ENCODE measurements at regions not wholly inside any gene's neighbourhood (a gene's known extent, or its start where the extent isn't known, plus 50 kb on each side); places are given as distances from the start of the nearest gene placed in this dataset.

DNA sequence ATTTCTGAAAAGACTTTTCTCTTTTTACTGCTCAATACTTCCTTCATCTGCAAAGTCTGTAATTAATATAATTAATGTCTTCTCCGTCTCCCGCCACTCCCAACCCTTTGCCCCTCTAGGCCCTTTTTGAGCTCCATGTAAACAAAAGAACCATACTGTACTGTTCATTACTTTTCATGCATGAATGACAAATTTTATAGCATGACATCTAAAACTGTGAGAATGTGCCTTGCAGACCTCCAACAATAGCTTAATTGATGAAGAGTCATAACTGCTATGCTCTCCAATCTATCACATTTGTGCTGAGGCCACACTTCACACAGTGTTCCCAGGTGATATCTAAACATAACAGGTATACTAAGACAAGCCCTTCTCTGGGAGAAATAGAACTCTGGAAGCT is 1122.7 kb upstream of the ATXN7L3B start:
- peaks cover 3 to 12% of the 10 kb centered on the region in 2 donors for H3K9me3 ChIP-seq (replicated peaks in 1 of 2; ENCODE audit: control insufficient read depth in 1 of 2, insufficient read depth in 1 of 2, low read length in 2 of 2)
- intact Hi-C loops (cut with micrococcal nuclease), result no loop called here
- WGBS (ENCODE audit: insufficient coverage), result no CpG with 5 or more reads among the region's 2 CpGs

DNA sequence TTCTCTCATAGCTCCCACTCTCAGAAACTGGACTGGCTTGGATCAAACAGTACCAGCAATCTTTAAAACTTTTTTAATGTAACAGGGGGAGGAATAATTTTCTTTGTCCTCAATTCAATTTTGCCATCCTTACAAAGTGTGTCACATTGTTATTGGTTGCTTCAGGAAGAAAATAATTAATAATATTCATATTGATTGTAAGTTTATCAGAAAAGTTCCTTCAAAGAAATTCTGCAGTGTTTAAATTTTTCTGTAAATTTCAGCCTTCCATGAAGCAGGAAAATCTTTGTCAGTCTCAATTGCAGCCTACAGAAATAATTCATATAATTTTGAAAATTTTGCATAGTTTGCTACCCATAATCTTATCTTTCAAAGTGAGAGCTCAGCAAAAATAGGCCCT is 1119.1 kb upstream of the ATXN7L3B start:
- Mint-ChIP-seq H3K4me3 (no peak overlapping the region), H3K36me3 (no peaks in the 10 kb centered on the region), H3K9me3 (peaks cover 0 to 6% (median 3%) of the 10 kb centered on the region in 7 donors), H3K27me3 (ENCODE audit: low read depth in 3 of 3) (peaks cover 0 to 2% (median 0%) of the 10 kb centered on the region in 3 donors), H3K27ac (no peak overlapping the region), H3K4me1 (no peaks in the 10 kb centered on the region)
- Histone ChIP-seq H3K27me3 (ENCODE audit: control insufficient read depth in 2 of 2, insufficient read depth in 2 of 2, low read length in 2 of 2) (no peaks in the 10 kb centered on the region), H3K79me2 (ENCODE audit: insufficient read depth, low read length) (no peaks in the 10 kb centered on the region), H3K4me1 (ENCODE audit: control insufficient read depth in 1 of 2, insufficient read depth in 2 of 2, low read length in 2 of 2) (no peaks in the 10 kb centered on the region), H4K20me1 (ENCODE audit: insufficient read depth, low read length) (no peaks in the 10 kb centered on the region), H3K4me3 (replicated peaks in 1 of 3; ENCODE audit: low read depth in 2 of 3, low read length in 3 of 3) (no peak overlapping the region), H2AFZ (ENCODE audit: insufficient read depth, low read depth, low read length, poor library complexity, severe bottlenecking) (no peak overlapping the region), H3K36me3 (replicated peaks in 1 of 2; ENCODE audit: control insufficient read depth in 1 of 2, insufficient read depth in 2 of 2, low read length in 2 of 2) (no peaks in the 10 kb centered on the region), H3K27ac (ENCODE audit: low read depth in 1 of 2, low read length in 2 of 2) (no peak overlapping the region), H3K4me2 (replicated peaks; ENCODE audit: extremely low read depth, low read length, poor library complexity, severe bottlenecking) (no peak overlapping the region), H3K9ac (ENCODE audit: insufficient read depth, low read length, poor library complexity, severe bottlenecking) (no peak overlapping the region), H3K9me3 (replicated peaks in 1 of 2; ENCODE audit: control insufficient read depth in 1 of 2, insufficient read depth in 1 of 2, low read length in 2 of 2) (peaks cover 3 to 5% of the 10 kb centered on the region in 2 donors)
- intact Hi-C loops (cut with micrococcal nuclease), result no loop called here
- TF ChIP-seq CTCF (IDR thresholded peaks at IDR 0.05), result no peak
- DNase-seq, result no peak

More for the DNA sequence above, 1122.7 kb upstream of the ATXN7L3B start:
- no peaks in the 10 kb centered on the region for H3K36me3 Mint-ChIP-seq
- no peak for DNase-seq
- no peak overlapping the region for H3K27ac ChIP-seq (ENCODE audit: low read depth in 1 of 2, low read length in 2 of 2)
- peaks cover 0 to 2% (median 0%) of the 10 kb centered on the region in 3 donors for H3K27me3 Mint-ChIP-seq (ENCODE audit: low read depth in 3 of 3)
- H3K4me3 ChIP-seq (replicated peaks in 1 of 3; ENCODE audit: low read depth in 2 of 3, low read length in 3 of 3), result no peak overlapping the region
- no peak overlapping the region for H3K9ac ChIP-seq (ENCODE audit: insufficient read depth, low read length, poor library complexity, severe bottlenecking)
- H3K4me3 Mint-ChIP-seq, result no peak overlapping the region
- H3K27ac Mint-ChIP-seq, result no peak overlapping the region
- no peak overlapping the region for H2AFZ ChIP-seq (ENCODE audit: insufficient read depth, low read depth, low read length, poor library complexity, severe bottlenecking)
- peaks cover 0 to 8% (median 5%) of the 10 kb centered on the region in 7 donors for H3K9me3 Mint-ChIP-seq
- H3K4me2 ChIP-seq (replicated peaks; ENCODE audit: extremely low read depth, low read length, poor library complexity, severe bottlenecking), result no peak overlapping the region
- H3K27me3 ChIP-seq (ENCODE audit: control insufficient read depth in 2 of 2, insufficient read depth in 2 of 2, low read length in 2 of 2), result no peaks in the 10 kb centered on the region
- no peaks in the 10 kb centered on the region for H3K79me2 ChIP-seq (ENCODE audit: insufficient read depth, low read length)
- H3K36me3 ChIP-seq (replicated peaks in 1 of 2; ENCODE audit: control insufficient read depth in 1 of 2, insufficient read depth in 2 of 2, low read length in 2 of 2), result no peaks in the 10 kb centered on the region
- no peaks in the 10 kb centered on the region for H3K4me1 Mint-ChIP-seq
- no peaks in the 10 kb centered on the region for H3K4me1 ChIP-seq (ENCODE audit: control insufficient read depth in 1 of 2, insufficient read depth in 2 of 2, low read length in 2 of 2)
- TF ChIP-seq CTCF (IDR thresholded peaks at IDR 0.05), result no peak
- no peaks in the 10 kb centered on the region for H4K20me1 ChIP-seq (ENCODE audit: insufficient read depth, low read length)

All from CD14-positive monocyte (primary cell).